Smooth muscle cell (in vitro differentiated cells): ENCODE measurements at regions not wholly inside any gene's neighbourhood (a gene's known extent, or its start where the extent isn't known, plus 50 kb on each side); places are given as distances from the start of the nearest gene placed in this dataset.

ENCODE experiments used
- DNase-seq: peaks from one replicate; lab custom pipeline; 2025; ENCODE audit not compliant: unreplicated experiment; lab: John Stamatoyannopoulos, UW
- H2AFZ ChIP-seq: fragments of 200-600 bp; sonication (generic); 2 replicates; pipeline ENCODE4 v1.6.0; 2016; ENCODE audit warnings: antibody characterized with exemption, low read depth, mild to moderate bottlenecking
- H3F3A ChIP-seq: fragments of 200-600 bp; sonication (generic); 2 replicates; pipeline ENCODE4 v1.6.0; 2017; ENCODE audit warnings: antibody characterized with exemption, low read depth
- H3K27ac ChIP-seq: fragments of 200-600 bp; sonication (generic); 2 replicates; pipeline ENCODE4 v1.5.1; 2016; ENCODE audit warnings: low read depth, mild to moderate bottlenecking
- H3K27me3 ChIP-seq: fragments of 200-600 bp; sonication (generic); 2 replicates; pipeline ENCODE4 v1.6.1; 2016; ENCODE audit warnings: low read depth, mild to moderate bottlenecking
- H3K36me3 ChIP-seq: fragments of 200-600 bp; sonication (generic); 2 replicates; pipeline ENCODE4 v1.5.1; 2016; ENCODE audit warnings: low read depth
- H3K4me1 ChIP-seq: fragments of 200-600 bp; sonication (generic); 2 replicates; pipeline ENCODE4 v1.5.1; 2016; ENCODE audit warnings: low read depth
- H3K4me2 ChIP-seq: fragments of 200-600 bp; sonication (generic); 2 replicates; pipeline ENCODE4 v1.6.0; 2016; ENCODE audit warnings: mild to moderate bottlenecking
- H3K4me3 ChIP-seq: fragments of 200-600 bp; sonication (generic); 2 replicates; pipeline ENCODE4 v1.5.1; 2016; ENCODE audit warnings: mild to moderate bottlenecking
- H3K79me2 ChIP-seq: fragments of 200-600 bp; sonication (generic); 2 replicates; pipeline ENCODE4 v1.6.0; 2016; ENCODE audit warnings: low read depth, mild to moderate bottlenecking
- H3K9ac ChIP-seq: fragments of 200-600 bp; sonication (generic); 2 replicates; pipeline ENCODE4 v1.6.0; 2016; ENCODE audit warnings: low read depth
- H3K9me3 ChIP-seq: fragments of 200-600 bp; sonication (generic); replicated peaks from 2 replicates; pipeline ENCODE4 v1.5.1; 2016; ENCODE audit warnings: low read depth
- H4K20me1 ChIP-seq: fragments of 200-600 bp; sonication (generic); 2 replicates; pipeline ENCODE4 v1.6.0; 2016; ENCODE audit warnings: low read depth
- WGBS: methylation state at CpG from one replicate; pipeline ENCODE4 v1.1.7; 2016; ENCODE audit warnings: low lambda C conversion rate; 5-methylcytosine and 5-hydroxymethylcytosine counted together
- TF ChIP-seq, protein P1 (sequence below): fragments of 200-600 bp; sonication (generic); IDR thresholded peaks from 2 replicates; pipeline ENCODE4 v1.5.1; 2017; ENCODE audit warnings: borderline replicate concordance, mild to moderate bottlenecking, antibody characterized with exemption; ENCODE audit not compliant: insufficient read depth, poor library complexity, severe bottlenecking

- 84% methylated on average over 12 of the region's 12 CpGs for WGBS
- no peak overlapping the region for H3K4me3 ChIP-seq
These were observed 168.5 kb downstream of the DHX35 start for GRCh38 chr20:39130627-39131026.

DNA sequence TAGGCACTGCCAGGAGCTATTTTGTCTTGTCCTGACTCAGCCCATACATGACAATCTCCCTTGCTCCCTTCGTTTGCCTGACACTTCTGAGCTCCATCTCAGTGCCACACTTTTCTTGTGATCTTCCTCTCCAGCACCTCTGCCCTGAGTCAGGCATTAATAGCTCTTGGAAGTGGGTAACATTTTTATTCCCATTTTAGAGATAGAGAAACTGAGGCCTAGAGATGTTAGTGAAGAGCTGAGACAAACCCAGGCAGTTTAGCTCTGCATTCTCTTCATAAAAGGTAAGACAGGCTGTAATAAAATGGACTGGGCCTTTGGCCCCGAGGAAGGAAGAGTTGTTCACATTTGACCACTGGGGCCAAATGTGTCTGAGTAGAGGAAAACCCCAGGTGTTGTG, 167.4 kb downstream of the DHX35 start:
- H3K9ac ChIP-seq: no peak overlapping the region
- no peaks in the 10 kb centered on the region for H3K4me1 ChIP-seq
- no peak overlapping the region for H3K4me2 ChIP-seq
- H3K36me3 ChIP-seq: no peaks in the 10 kb centered on the region
- H3K79me2 ChIP-seq: no peaks in the 10 kb centered on the region
- TF ChIP-seq, protein P1, sequence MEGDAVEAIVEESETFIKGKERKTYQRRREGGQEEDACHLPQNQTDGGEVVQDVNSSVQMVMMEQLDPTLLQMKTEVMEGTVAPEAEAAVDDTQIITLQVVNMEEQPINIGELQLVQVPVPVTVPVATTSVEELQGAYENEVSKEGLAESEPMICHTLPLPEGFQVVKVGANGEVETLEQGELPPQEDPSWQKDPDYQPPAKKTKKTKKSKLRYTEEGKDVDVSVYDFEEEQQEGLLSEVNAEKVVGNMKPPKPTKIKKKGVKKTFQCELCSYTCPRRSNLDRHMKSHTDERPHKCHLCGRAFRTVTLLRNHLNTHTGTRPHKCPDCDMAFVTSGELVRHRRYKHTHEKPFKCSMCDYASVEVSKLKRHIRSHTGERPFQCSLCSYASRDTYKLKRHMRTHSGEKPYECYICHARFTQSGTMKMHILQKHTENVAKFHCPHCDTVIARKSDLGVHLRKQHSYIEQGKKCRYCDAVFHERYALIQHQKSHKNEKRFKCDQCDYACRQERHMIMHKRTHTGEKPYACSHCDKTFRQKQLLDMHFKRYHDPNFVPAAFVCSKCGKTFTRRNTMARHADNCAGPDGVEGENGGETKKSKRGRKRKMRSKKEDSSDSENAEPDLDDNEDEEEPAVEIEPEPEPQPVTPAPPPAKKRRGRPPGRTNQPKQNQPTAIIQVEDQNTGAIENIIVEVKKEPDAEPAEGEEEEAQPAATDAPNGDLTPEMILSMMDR: no peak
- H3K27me3 ChIP-seq: no peaks in the 10 kb centered on the region
- H3K4me3 ChIP-seq: no peak overlapping the region
- WGBS: 86% methylated on average over 2 of the region's 2 CpGs
- H2AFZ ChIP-seq: no peak overlapping the region
- H3K9me3 ChIP-seq: no peaks in the 10 kb centered on the region
- no peak overlapping the region for H3K27ac ChIP-seq
- DNase-seq: no peak
- no peaks in the 10 kb centered on the region for H4K20me1 ChIP-seq
- H3F3A ChIP-seq: no peaks in the 10 kb centered on the region

More at GRCh38 chr20:39130627-39131026, 168.5 kb downstream of the DHX35 start:
- Histone ChIP-seq H3K79me2 (no peaks in the 10 kb centered on the region), H3K9me3 (no peaks in the 10 kb centered on the region), H4K20me1 (no peaks in the 10 kb centered on the region), H3K36me3 (no peaks in the 10 kb centered on the region), H3K27ac (no peak overlapping the region), H3K27me3 (no peaks in the 10 kb centered on the region), H3K4me2 (no peak overlapping the region), H3K4me1 (no peaks in the 10 kb centered on the region), H3K9ac (no peak overlapping the region), H2AFZ (no peak overlapping the region), H3F3A (no peaks in the 10 kb centered on the region)
- DNase-seq: no peak
- TF ChIP-seq, protein P1: no peak

DNA sequence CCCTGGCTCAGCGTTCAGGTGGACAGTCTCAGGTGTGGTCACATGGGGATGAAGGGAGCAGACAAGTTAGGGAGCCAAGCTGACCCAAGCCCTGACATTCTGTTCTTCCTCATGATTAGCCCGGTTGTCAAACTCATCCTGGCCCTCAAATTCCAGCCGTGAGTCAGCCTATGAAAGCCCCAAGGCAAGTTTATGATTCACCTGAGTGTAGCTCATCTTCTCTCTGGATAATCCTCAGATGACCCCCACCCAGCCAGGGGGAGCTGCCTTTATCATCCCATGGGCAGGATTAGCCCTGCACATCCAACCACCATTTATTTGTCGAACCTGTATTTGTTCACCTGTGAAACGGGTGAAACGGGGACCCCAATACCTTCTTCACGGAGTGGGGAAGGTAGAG, 161.9 kb downstream of the DHX35 start:
- H3K27ac ChIP-seq: no peak overlapping the region
- H3F3A ChIP-seq: no peaks in the 10 kb centered on the region
- H3K4me3 ChIP-seq: no peak overlapping the region
- no peaks in the 10 kb centered on the region for H3K27me3 ChIP-seq
- no peak overlapping the region for H3K4me2 ChIP-seq
- H4K20me1 ChIP-seq: no peaks in the 10 kb centered on the region
- no peaks in the 10 kb centered on the region for H3K9me3 ChIP-seq
- H2AFZ ChIP-seq: no peak overlapping the region
- 89% methylated on average over 7 of the region's 7 CpGs for WGBS
- no peaks in the 10 kb centered on the region for H3K79me2 ChIP-seq
- no peaks in the 10 kb centered on the region for H3K4me1 ChIP-seq
- TF ChIP-seq, protein P1: no peak
- H3K9ac ChIP-seq: no peak overlapping the region
- DNase-seq: no peak
- H3K36me3 ChIP-seq: no peaks in the 10 kb centered on the region

DNA sequence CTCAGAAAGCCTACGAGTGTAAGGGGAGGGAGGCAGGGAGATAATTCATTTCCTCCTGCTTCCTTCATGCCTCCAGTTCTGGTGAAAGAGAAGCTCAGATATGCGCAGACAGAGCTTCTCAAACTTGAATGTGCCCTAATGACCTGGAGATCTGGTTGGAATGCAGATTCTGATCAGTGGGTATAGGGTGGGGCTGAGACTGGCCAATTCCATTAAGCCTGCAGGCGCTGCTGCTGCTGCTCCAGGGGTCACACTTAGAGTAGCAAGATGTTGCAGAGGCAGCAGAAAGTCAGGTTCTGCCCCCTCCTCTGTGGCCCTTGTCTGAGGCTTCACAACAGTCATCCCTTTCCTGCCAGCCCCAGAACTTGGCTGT, 161.0 kb downstream of the DHX35 start:
- no peak overlapping the region for H3K4me2 ChIP-seq
- H3K27ac ChIP-seq: no peak overlapping the region
- no peaks in the 10 kb centered on the region for H3K9me3 ChIP-seq
- no peak overlapping the region for H2AFZ ChIP-seq
- H3K36me3 ChIP-seq: no peaks in the 10 kb centered on the region
- H3K27me3 ChIP-seq: no peaks in the 10 kb centered on the region
- no peaks in the 10 kb centered on the region for H3F3A ChIP-seq
- H4K20me1 ChIP-seq: no peaks in the 10 kb centered on the region
- no peaks in the 10 kb centered on the region for H3K79me2 ChIP-seq
- DNase-seq: no peak
- no peak overlapping the region for H3K9ac ChIP-seq
- no peaks in the 10 kb centered on the region for H3K4me1 ChIP-seq
- WGBS: 37% methylated on average over 3 of the region's 3 CpGs
- no peak overlapping the region for H3K4me3 ChIP-seq
- TF ChIP-seq, protein P1: no peak
